Neural cell (in vitro differentiated cells): ENCODE measurements at regions not wholly inside any gene's neighbourhood (a gene's known extent, or its start where the extent isn't known, plus 50 kb on each side); places are given as distances from the start of the nearest gene placed in this dataset.

Experiments
- H2AFZ ChIP-seq: fragments of 200-600, 300-800 bp; sonication (generic), shearing (Covaris generic); 2 replicates; pipeline ENCODE4 v1.6.0; 2014; ENCODE audit warnings: low read depth, mild to moderate bottlenecking, antibody characterized with exemption, low read length, moderate library complexity
- H3F3A ChIP-seq: fragments of 200-600 bp; shearing (Covaris generic); 2 replicates; pipeline ENCODE4 v1.6.1; 2016; ENCODE audit warnings: mild to moderate bottlenecking, moderate library complexity, mixed read lengths, antibody characterized with exemption, low read length; ENCODE audit not compliant: insufficient read depth, poor library complexity, severe bottlenecking
- H3K27ac ChIP-seq: fragments of 200-600, 300-800 bp; sonication (generic), shearing (Covaris generic); 2 replicates; pipeline ENCODE4 v1.5.1; 2014; ENCODE audit warnings: mild to moderate bottlenecking, low read length, moderate library complexity
- H3K27me3 ChIP-seq: fragments of 300-800, 200-600 bp; sonication (generic), shearing (Covaris generic); 2 replicates; pipeline ENCODE4 v1.6.0; 2014; ENCODE audit warnings: mild to moderate bottlenecking, low read depth, low read length, moderate library complexity; ENCODE audit not compliant: insufficient read depth
- H3K36me3 ChIP-seq: fragments of 300-800, 200-600 bp; sonication (generic), shearing (Covaris generic); 2 replicates; pipeline ENCODE4 v1.5.1; 2014; ENCODE audit warnings: mild to moderate bottlenecking, antibody characterized with exemption, low read length, moderate library complexity; ENCODE audit not compliant: insufficient read depth
- H3K4me2 ChIP-seq: fragments of 300-800, 200-600 bp; sonication (generic), shearing (Covaris generic); 2 replicates; pipeline ENCODE4 v1.6.0; 2014; ENCODE audit warnings: mild to moderate bottlenecking, low read length
- H3K4me3 ChIP-seq: fragments of 300-800, 200-600 bp; sonication (generic), shearing (Covaris generic); 2 replicates; pipeline ENCODE4 v1.5.1; 2014; ENCODE audit warnings: mild to moderate bottlenecking, low read length, moderate library complexity
- H3K79me2 ChIP-seq: fragments of 200-600 bp; shearing (Covaris generic); replicated peaks from 2 replicates; pipeline ENCODE4 v1.6.0; 2014; ENCODE audit warnings: mild to moderate bottlenecking, low read length, moderate library complexity; ENCODE audit not compliant: insufficient read depth
- H3K9ac ChIP-seq: fragments of 300-800, 200-600 bp; sonication (generic), shearing (Covaris generic); 2 replicates; pipeline ENCODE4 v1.6.1; 2016; ENCODE audit warnings: mild to moderate bottlenecking, low read length, mixed read lengths
- H3K9me2 ChIP-seq: fragments of 200-600 bp; shearing (Covaris generic); 2 replicates; pipeline ENCODE4 v1.6.1; 2016; ENCODE audit warnings: mild to moderate bottlenecking, low read length, mixed read lengths; ENCODE audit not compliant: insufficient read depth
- H3K9me3 ChIP-seq: fragments of 200-600, 300-800 bp; sonication (generic), shearing (Covaris generic); 2 replicates; pipeline ENCODE4 v1.6.1; 2016; ENCODE audit warnings: mild to moderate bottlenecking, mixed run types, low read length, moderate library complexity, mixed read lengths
- H4K20me1 ChIP-seq: fragments of 200-600 bp; shearing (Covaris generic); 2 replicates; pipeline ENCODE4 v1.6.1; 2016; ENCODE audit warnings: mild to moderate bottlenecking, mixed run types; ENCODE audit not compliant: insufficient read depth
- CTCF ChIP-seq: fragments of 450-650 bp; IDR thresholded peaks from 2 replicates; pipeline ENCODE4 v1.5.1; 2014; ENCODE audit warnings: antibody characterized with exemption, mild to moderate bottlenecking, moderate library complexity; ENCODE audit not compliant: poor library complexity, severe bottlenecking
- EP300 ChIP-seq: fragments of 450-650 bp; conservative IDR thresholded peaks from 2 replicates; pipeline ENCODE4 v1.6.1; 2014; ENCODE audit warnings: antibody characterized with exemption, mild to moderate bottlenecking, moderate library complexity; ENCODE audit not compliant: poor library complexity, severe bottlenecking
- MXI1 ChIP-seq: fragments of 450-650 bp; conservative IDR thresholded peaks from 2 replicates; pipeline ENCODE4 v1.6.1; 2014; ENCODE audit warnings: antibody characterized with exemption, mild to moderate bottlenecking; ENCODE audit not compliant: poor library complexity, severe bottlenecking
- POLR2AphosphoS5 ChIP-seq: IDR thresholded peaks from 2 replicates; pipeline ENCODE4 v1.6.1; 2012
- RAD21 ChIP-seq: fragments of 450-650 bp; conservative IDR thresholded peaks from 2 replicates; pipeline ENCODE4 v1.6.1; 2014; ENCODE audit warnings: antibody characterized with exemption, mild to moderate bottlenecking, moderate library complexity
- REST ChIP-seq: IDR thresholded peaks from 2 replicates; pipeline ENCODE4 v1.6.1; 2012; ENCODE audit warnings: borderline replicate concordance
- SMC3 ChIP-seq: fragments of 450-650 bp; conservative IDR thresholded peaks from 2 replicates; pipeline ENCODE4 v1.6.1; 2014; ENCODE audit warnings: antibody characterized with exemption, mild to moderate bottlenecking, moderate library complexity; ENCODE audit not compliant: poor library complexity
- TAF1 ChIP-seq: IDR thresholded peaks from 2 replicates; pipeline ENCODE4 v1.6.1; 2012; ENCODE audit warnings: low read depth

- Histone ChIP-seq H4K20me1 (no peaks in the 10 kb centered on the region), H3K9me2 (no peaks in the 10 kb centered on the region), H3K79me2 (no peaks in the 10 kb centered on the region), H3K9me3 (no peaks in the 10 kb centered on the region), H3K27ac (no peak overlapping the region), H3F3A (no peaks in the 10 kb centered on the region), H2AFZ (no peak overlapping the region), H3K36me3 (no peaks in the 10 kb centered on the region), H3K9ac (no peak overlapping the region), H3K4me2 (no peak overlapping the region), H3K27me3 (no peaks in the 10 kb centered on the region), H3K4me3 (no peak overlapping the region)
- no peak for TF ChIP-seq MXI1
These were observed 307.0 kb upstream of the CELF4 start for GRCh38 chr18:37872562-37872961.

GRCh38 chr18:37871561-37871960 lies 306.0 kb upstream of the CELF4 start:
- Histone ChIP-seq H3K9me2 (no peaks in the 10 kb centered on the region), H3K9ac (no peak overlapping the region), H3F3A (no peaks in the 10 kb centered on the region), H3K79me2 (no peaks in the 10 kb centered on the region), H3K4me3 (no peak overlapping the region), H3K4me2 (no peak overlapping the region), H3K27ac (no peak overlapping the region), H4K20me1 (no peaks in the 10 kb centered on the region), H2AFZ (no peak overlapping the region), H3K27me3 (no peaks in the 10 kb centered on the region), H3K36me3 (no peaks in the 10 kb centered on the region), H3K9me3 (no peaks in the 10 kb centered on the region)
- TF ChIP-seq RAD21 = no peak
- TF ChIP-seq CTCF = no peak
- no peak for TF ChIP-seq REST
- no peak for TF ChIP-seq SMC3
- no peak for TF ChIP-seq EP300
- no peak for TF ChIP-seq MXI1

- no peaks in the 10 kb centered on the region for H4K20me1 ChIP-seq
- no peaks in the 10 kb centered on the region for H3K79me2 ChIP-seq
- H3K9me3 ChIP-seq = no peaks in the 10 kb centered on the region
- H3K9me2 ChIP-seq = no peaks in the 10 kb centered on the region
- H3K27me3 ChIP-seq = no peaks in the 10 kb centered on the region
- H3K9ac ChIP-seq = no peak overlapping the region
- no peaks in the 10 kb centered on the region for H3K36me3 ChIP-seq
- no peak overlapping the region for H3K27ac ChIP-seq
- no peak overlapping the region for H3K4me3 ChIP-seq
- H3K4me2 ChIP-seq = no peak overlapping the region
- no peaks in the 10 kb centered on the region for H3F3A ChIP-seq
- no peak overlapping the region for H2AFZ ChIP-seq
- TF ChIP-seq MXI1 (no peak), REST (no peak), POLR2AphosphoS5 (no peak), TAF1 (no peak), EP300 (no peak), SMC3 (no peak)
These were observed 303.5 kb upstream of the CELF4 start for GRCh38 chr18:37869051-37869450.
